WTC11 (cell line): ENCODE measurements at regions not wholly inside any gene's neighbourhood (a gene's known extent, or its start where the extent isn't known, plus 50 kb on each side); places are given as distances from the start of the nearest gene placed in this dataset.

ENCODE experiments used
- ATAC-seq: fragments of 200-7000 bp; cut with Tn5 transposase; 2 replicates; pipeline ENCODE4 v1.10.0; 2021; ENCODE audit warnings: mild to moderate bottlenecking, moderate library complexity
- CTCF ChIA-PET: fragments of 300-600 bp; sonication (Branson Sonifier 250); formaldehyde crosslinking; loops from one replicate; lab custom pipeline; 2021; ENCODE audit warnings: antibody characterized with exemption; lab: Charles Lee
- POLR2A ChIA-PET: fragments of 350-600 bp; sonication (Branson Sonifier 250); formaldehyde crosslinking; loops from one replicate; lab custom pipeline; 2021; ENCODE audit warnings: antibody characterized with exemption; lab: Charles Lee
- DNase-seq: peaks from one replicate; pipeline ENCODE4 v3.0.0; 2021; ENCODE audit warnings: low spot score
- H3K27ac Mint-ChIP-seq: 2 replicates; pipeline ENCODE4 v1.8.0; 2021; ENCODE audit warnings: mixed read lengths
- H3K27me3 Mint-ChIP-seq: 2 replicates; pipeline ENCODE4 v1.8.0; 2021; ENCODE audit warnings: low read depth, mild to moderate bottlenecking, moderate library complexity, mixed read lengths
- H3K36me3 Mint-ChIP-seq: 2 replicates; pipeline ENCODE4 v1.8.0; 2021; ENCODE audit warnings: mixed read lengths
- H3K4me1 Mint-ChIP-seq: 2 replicates; pipeline ENCODE4 v1.8.0; 2022; ENCODE audit warnings: mixed read lengths
- H3K4me3 Mint-ChIP-seq: 2 replicates; pipeline ENCODE4 v1.8.0; 2021; ENCODE audit warnings: mild to moderate bottlenecking, moderate library complexity, mixed read lengths
- H3K9me3 Mint-ChIP-seq: 2 replicates; pipeline ENCODE4 v1.8.0; 2021; ENCODE audit warnings: mixed read lengths
- AFF4 ChIP-seq: sonication (generic); formaldehyde crosslinking; IDR thresholded peaks from 2 replicates; pipeline ENCODE4 v1.8.1; 2023; ENCODE audit warnings: mild to moderate bottlenecking, missing genetic modification reagents, borderline replicate concordance
- ATF3 ChIP-seq: sonication (generic); formaldehyde crosslinking; conservative IDR thresholded peaks from 2 replicates; pipeline ENCODE4 v1.8.1; 2022; ENCODE audit warnings: mild to moderate bottlenecking, missing genetic modification reagents
- CBFB ChIP-seq: sonication (generic); formaldehyde crosslinking; IDR thresholded peaks from 2 replicates; pipeline ENCODE4 v1.8.1; 2022; ENCODE audit warnings: mild to moderate bottlenecking, low read depth, missing genetic modification reagents
- E2F5 ChIP-seq: sonication (generic); formaldehyde crosslinking; IDR thresholded peaks from 2 replicates; pipeline ENCODE4 v1.8.1; 2022; ENCODE audit warnings: mild to moderate bottlenecking, moderate library complexity, missing genetic modification reagents
- FOXJ3 ChIP-seq: sonication (generic); formaldehyde crosslinking; IDR thresholded peaks from 2 replicates; pipeline ENCODE4 v1.9.0; 2021; ENCODE audit warnings: missing genetic modification reagents, mild to moderate bottlenecking, borderline replicate concordance
- FOXP4 ChIP-seq: sonication (generic); formaldehyde crosslinking; IDR thresholded peaks from 2 replicates; pipeline ENCODE4 v1.8.0; 2022; ENCODE audit warnings: mild to moderate bottlenecking, missing genetic modification reagents
- GABPB1 ChIP-seq: sonication (generic); formaldehyde crosslinking; IDR thresholded peaks from 2 replicates; pipeline ENCODE4 v1.8.1; 2023; ENCODE audit warnings: mild to moderate bottlenecking, missing genetic modification reagents
- GTF2I ChIP-seq: fragments of 250-450 bp; sonication (Bioruptor Pico); conservative IDR thresholded peaks from 2 replicates; pipeline ENCODE4 v1.4.0; 2021; ENCODE audit warnings: mild to moderate bottlenecking
- HMGXB4 ChIP-seq: sonication (generic); formaldehyde crosslinking; IDR thresholded peaks from 2 replicates; pipeline ENCODE4 v1.8.1; 2023; ENCODE audit warnings: mild to moderate bottlenecking, moderate library complexity, missing genetic modification reagents
- IRF1 ChIP-seq: sonication (generic); formaldehyde crosslinking; IDR thresholded peaks from 2 replicates; pipeline ENCODE4 v1.8.0; 2023; ENCODE audit warnings: missing genetic modification reagents
- JAZF1 ChIP-seq: fragments of 250-450 bp; sonication (Bioruptor Pico); IDR thresholded peaks from 2 replicates; pipeline ENCODE4 v1.9.0; 2021; ENCODE audit warnings: moderate library complexity, mild to moderate bottlenecking, inconsistent platforms
- MAX ChIP-seq: sonication (generic); formaldehyde crosslinking; IDR thresholded peaks from 2 replicates; pipeline ENCODE4 v1.8.0; 2022; ENCODE audit warnings: mild to moderate bottlenecking, missing genetic modification reagents
- NFE2L1 ChIP-seq: sonication (generic); formaldehyde crosslinking; IDR thresholded peaks from 2 replicates; pipeline ENCODE4 v1.8.1; 2023; ENCODE audit warnings: missing genetic modification reagents
- NR1H2 ChIP-seq: sonication (generic); formaldehyde crosslinking; IDR thresholded peaks from 2 replicates; pipeline ENCODE4 v1.9.0; 2021; ENCODE audit warnings: mild to moderate bottlenecking, moderate library complexity, missing genetic modification reagents
- NR2C2 ChIP-seq: sonication (generic); formaldehyde crosslinking; IDR thresholded peaks from 2 replicates; pipeline ENCODE4 v1.8.0; 2022; ENCODE audit warnings: mild to moderate bottlenecking, missing genetic modification reagents
- PREB ChIP-seq: sonication (generic); formaldehyde crosslinking; IDR thresholded peaks from 2 replicates; pipeline ENCODE4 v1.8.1; 2022; ENCODE audit warnings: mild to moderate bottlenecking, missing genetic modification reagents, moderate library complexity, borderline replicate concordance
- RORB ChIP-seq: fragments of 250-450 bp; sonication (Bioruptor Pico); IDR thresholded peaks from 2 replicates; pipeline ENCODE4 v1.9.0; 2021; ENCODE audit warnings: mild to moderate bottlenecking
- SOX15 ChIP-seq: fragments of 250-450 bp; sonication (Bioruptor Pico); IDR thresholded peaks from 2 replicates; pipeline ENCODE4 v1.9.0; 2021; ENCODE audit warnings: mild to moderate bottlenecking
- ZBTB21 ChIP-seq: sonication (generic); formaldehyde crosslinking; IDR thresholded peaks from 2 replicates; pipeline ENCODE4 v1.8.1; 2023; ENCODE audit warnings: mild to moderate bottlenecking, missing genetic modification reagents, borderline replicate concordance
- ZNF138 ChIP-seq: sonication (generic); formaldehyde crosslinking; conservative IDR thresholded peaks from 2 replicates; pipeline ENCODE4 v1.8.1; 2022; ENCODE audit warnings: mild to moderate bottlenecking, moderate library complexity, missing genetic modification reagents
- ZNF416 ChIP-seq: fragments of 250-450 bp; sonication (Bioruptor Pico); IDR thresholded peaks from 2 replicates; pipeline ENCODE4 v1.9.0; 2021; ENCODE audit warnings: mild to moderate bottlenecking, inconsistent platforms
- ZNF512 ChIP-seq: sonication (generic); formaldehyde crosslinking; IDR thresholded peaks from 2 replicates; pipeline ENCODE4 v1.8.1; 2022; ENCODE audit warnings: missing genetic modification reagents, borderline replicate concordance
- ZSCAN18 ChIP-seq: fragments of 250-450 bp; sonication (Bioruptor Pico); IDR thresholded peaks from 2 replicates; pipeline ENCODE4 v2.1.2; 2022; ENCODE audit warnings: mild to moderate bottlenecking, moderate library complexity

GRCh38 chr4:18480342-18480741 is 458.8 kb upstream of the LCORL start (continued):
- TF ChIP-seq ZNF512 (CRISPR knock-in tag) (no peak), ZNF416 (CRISPR knock-in tag) (no peak), PREB (CRISPR knock-in tag) (no peak), ZNF138 (CRISPR knock-in tag) (no peak), FOXP4 (CRISPR knock-in tag) (no peak), SOX15 (CRISPR knock-in tag) (no peak), NFE2L1 (CRISPR knock-in tag) (no peak), RORB (no peak), IRF1 (no peak), NR2C2 (no peak)

- Mint-ChIP-seq H3K27ac (no peak overlapping the region), H3K9me3 (peaks cover 42% of the 10 kb centered on the region), H3K4me3 (no peak overlapping the region), H3K4me1 (peaks cover 7% of the 10 kb centered on the region), H3K36me3 (peaks cover 20% of the 10 kb centered on the region), H3K27me3 (no peaks in the 10 kb centered on the region; the same call in 1 of the 2 replicates)
- ATAC-seq (no peak), DNase-seq (no peak)
- ChIA-PET POLR2A (interaction anchor here (0.7 kb wide), 1 partner anchor 94 kb away, joined by 9 read pairs; no protein-coding TSS in a partner anchor), CTCF (interaction anchor here (0.6 kb wide), 1 partner anchor 654 kb away, joined by 4 read pairs; no protein-coding TSS in a partner anchor)
- TF ChIP-seq GTF2I (CRISPR knock-in tag), result no peak
- TF ChIP-seq FOXJ3 (CRISPR knock-in tag), result no peak
- no peak for TF ChIP-seq NR1H2 (CRISPR knock-in tag)
- no peak for TF ChIP-seq ZBTB21
- TF ChIP-seq HMGXB4 (CRISPR knock-in tag), result no peak
- TF ChIP-seq GABPB1 (CRISPR knock-in tag), result no peak
- TF ChIP-seq ZNF138 (CRISPR knock-in tag), result no peak
- no peak for TF ChIP-seq JAZF1 (CRISPR knock-in tag)
- no peak for TF ChIP-seq ATF3
- TF ChIP-seq ZSCAN18, result no peak
- TF ChIP-seq CBFB, result no peak
- no peak for TF ChIP-seq AFF4 (CRISPR knock-in tag)
- TF ChIP-seq E2F5 (CRISPR knock-in tag), result no peak
- TF ChIP-seq MAX (CRISPR knock-in tag), result no peak
These were observed 458.3 kb upstream of the LCORL start for GRCh38 chr4:18479825-18480224.
